Vagina (tissue), 2 donors: ENCODE measurements at regions not wholly inside any gene's neighbourhood (a gene's known extent, or its start where the extent isn't known, plus 50 kb on each side); places are given as distances from the start of the nearest gene placed in this dataset.
"Not testable (repeated sequence)": the region's sequence is repeated elsewhere in the genome, so short reads cannot be mapped to it uniquely, and the experiment has no call there.

Experiments
- DNase-seq, 2 donors: peaks; one replicate each; pipeline ENCODE4 v3.0.0-alpha.2; 2017; ENCODE audit errors: extremely low spot score in 2 of 2
- H3K27ac ChIP-seq: fragments of 200-600 bp; sonication (generic); one replicate; pipeline ENCODE4 v1.5.1; 2019
- H3K27me3 ChIP-seq: fragments of 200-600 bp; sonication (generic); one replicate; pipeline ENCODE4 v1.5.1; 2019
- H3K36me3 ChIP-seq, 2 donors: fragments of 200-600 bp; sonication (generic); one replicate each; pipeline ENCODE4 v1.5.1; 2017 to 2019
- H3K4me1 ChIP-seq: fragments of 200-600 bp; sonication (generic); one replicate; pipeline ENCODE4 v1.5.1; 2019
- H3K4me3 ChIP-seq, 2 donors: fragments of 200-600 bp; sonication (generic); 1 replicate in 1 of 2; 2 replicates in 1 of 2; pipeline ENCODE4 v1.5.1; 2016 to 2019
- H3K9me3 ChIP-seq: fragments of 200-600 bp; sonication (generic); one replicate; pipeline ENCODE4 v1.5.1; 2019
- CTCF ChIP-seq, 3 experiments: fragments of 450-650 bp in 2 of 3; fragments of 200-600 bp in 1 of 3; sonication (generic) in 1 of 3; IDR thresholded peaks; one replicate each; pipeline ENCODE4 v1.5.1; 2017 to 2019; ENCODE audit warnings: antibody characterized with exemption in 3 of 3, mild to moderate bottlenecking in 2 of 3, moderate library complexity in 2 of 3
- POLR2A ChIP-seq, 2 donors: fragments of 450-650 bp; IDR thresholded peaks; one replicate each; pipeline ENCODE4 v1.6.1; 2017; ENCODE audit warnings: antibody characterized with exemption in 2 of 2, mild to moderate bottlenecking in 2 of 2, moderate library complexity in 2 of 2
- POLR2AphosphoS5 ChIP-seq, 2 donors: sonication (generic); formaldehyde crosslinking; IDR thresholded peaks; one replicate each; pipeline ENCODE4 v1.9.0; 2017; ENCODE audit warnings: antibody characterized with exemption in 2 of 2, mild to moderate bottlenecking in 2 of 2, low read depth in 1 of 2; ENCODE audit not compliant: insufficient read depth in 1 of 2
- intact Hi-C: fragments of 100-400 bp; cut with DNase I; formaldehyde crosslinking; loops from one replicate; pipeline ENCODE4 v1.15.1; 2023

- intact Hi-C loops, result no loop called here
- H3K27ac ChIP-seq, result no peak overlapping the region
Observed at GRCh38 chr14:52125885-52126284, 57.0 kb upstream of the NID2 start.

GRCh38 chr14:52124791-52125684, 56.2 kb upstream of the NID2 start:
- TF ChIP-seq CTCF (IDR thresholded peaks at IDR 0.05), result no peak
- no peak for TF ChIP-seq POLR2AphosphoS5 (IDR thresholded peaks at IDR 0.05; ENCODE audit: insufficient read depth in 1 of 2, low read depth in 1 of 2)
- TF ChIP-seq POLR2A (IDR thresholded peaks at IDR 0.05), result no peak
- Histone ChIP-seq H3K36me3 (no peaks in the 10 kb centered on the region), H3K4me3 (no peak overlapping the region), H3K4me1 (peaks cover 5% of the 10 kb centered on the region), H3K9me3 (no peaks in the 10 kb centered on the region), H3K27me3 (no peaks in the 10 kb centered on the region), H3K27ac (no peak overlapping the region)
- intact Hi-C loops, result no loop called here
- no peak for DNase-seq

More at GRCh38 chr14:52125885-52126284, 57.0 kb upstream of the NID2 start:
- Histone ChIP-seq H3K9me3 (no peaks in the 10 kb centered on the region), H3K27me3 (no peaks in the 10 kb centered on the region), H3K4me1 (peaks cover 5% of the 10 kb centered on the region), H3K36me3 (no peaks in the 10 kb centered on the region), H3K4me3 (no peak overlapping the region)
- no peak for DNase-seq
- no peak for TF ChIP-seq POLR2A (IDR thresholded peaks at IDR 0.05)

- H3K4me3 ChIP-seq, DNase-seq, intact Hi-C loops, H3K9me3 ChIP-seq, H3K27ac ChIP-seq, H3K27me3 ChIP-seq, H3K36me3 ChIP-seq, H3K4me1 ChIP-seq: not testable (repeated sequence)
Observed at GRCh38 chr14:52122163-52122562, 53.3 kb upstream of the NID2 start.

GRCh38 chr14:52121441-52121840, 52.6 kb upstream of the NID2 start:
- intact Hi-C loops, result no loop called here
- H3K27me3 ChIP-seq, result no peaks in the 10 kb centered on the region

DNA sequence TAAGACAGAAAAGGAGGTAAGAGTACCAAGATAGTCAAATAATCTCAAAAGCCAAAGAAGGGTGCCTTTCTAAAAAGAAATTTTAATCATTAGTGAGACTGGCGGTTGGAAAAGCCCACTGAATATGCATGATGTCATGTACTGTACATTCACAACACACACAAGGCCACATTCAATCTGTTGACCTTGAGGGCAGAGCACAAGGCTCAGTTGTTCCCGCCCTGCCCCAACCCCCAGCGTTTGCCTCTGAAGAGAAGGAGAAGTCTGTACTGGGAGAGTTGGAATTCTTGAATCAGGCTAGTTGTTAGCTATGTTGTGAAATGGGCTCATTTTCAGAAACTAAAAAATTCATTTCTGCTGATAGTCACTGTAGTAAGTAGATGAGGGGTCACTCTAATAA, 50.2 kb upstream of the NID2 start:
- TF ChIP-seq CTCF (IDR thresholded peaks at IDR 0.05) (no peak), POLR2AphosphoS5 (IDR thresholded peaks at IDR 0.05; ENCODE audit: insufficient read depth in 1 of 2, low read depth in 1 of 2) (no peak), POLR2A (IDR thresholded peaks at IDR 0.05) (no peak)
- Histone ChIP-seq H3K36me3 (no peaks in the 10 kb centered on the region), H3K27ac (no peak overlapping the region), H3K4me3 (no peak overlapping the region), H3K9me3 (no peaks in the 10 kb centered on the region), H3K27me3 (no peaks in the 10 kb centered on the region), H3K4me1 (no peaks in the 10 kb centered on the region)
- DNase-seq, result no peak
- intact Hi-C loops, result no loop called here

More at GRCh38 chr14:52121441-52121840, 52.6 kb upstream of the NID2 start:
- Histone ChIP-seq H3K4me1 (peaks cover 5% of the 10 kb centered on the region), H3K9me3 (no peaks in the 10 kb centered on the region), H3K27ac (no peak overlapping the region), H3K36me3 (no peaks in the 10 kb centered on the region), H3K4me3 (no peak overlapping the region)
- no peak for DNase-seq
- TF ChIP-seq POLR2AphosphoS5 (IDR thresholded peaks at IDR 0.05; ENCODE audit: insufficient read depth in 1 of 2, low read depth in 1 of 2) (no peak), POLR2A (IDR thresholded peaks at IDR 0.05) (no peak), CTCF (IDR thresholded peaks at IDR 0.05) (no peak)
